Activated T-helper 2 cell treated with anti-CD3 and anti-CD28 coated beads, Interferon-gamma antibody, Interleukin-2, Interleukin-4, amounts not matched to agents 10 μg/mL and 5 μg/mL and 100 μg/mL, durations not matched to agents 14 hours and 24 hours and 36 hours (primary cell): ENCODE measurements at regions not wholly inside any gene's neighbourhood (a gene's known extent, or its start where the extent isn't known, plus 50 kb on each side); places are given as distances from the start of the nearest gene placed in this dataset.
"Not testable (repeated sequence)": the region's sequence is repeated elsewhere in the genome, so short reads cannot be mapped to it uniquely, and the experiment has no call there.

ENCODE experiments used
- DNase-seq: peaks from one replicate; pipeline ENCODE4 v3.0.0; 2021; ENCODE audit warnings: low spot score
- H3K27ac Mint-ChIP-seq: one replicate; pipeline ENCODE4 v1.8.0; 2021; ENCODE audit warnings: mixed read lengths
- H3K27me3 Mint-ChIP-seq: one replicate; pipeline ENCODE4 v1.8.0; 2021; ENCODE audit warnings: low read depth, mixed read lengths
- H3K36me3 Mint-ChIP-seq: one replicate; pipeline ENCODE4 v1.8.0; 2021; ENCODE audit warnings: low read depth, mixed read lengths
- H3K4me1 Mint-ChIP-seq: one replicate; pipeline ENCODE4 v1.8.0; 2021; ENCODE audit warnings: low read depth, mixed read lengths
- H3K4me3 Mint-ChIP-seq: one replicate; pipeline ENCODE4 v1.8.0; 2021; ENCODE audit warnings: low read depth, mild to moderate bottlenecking, moderate library complexity, mixed read lengths
- H3K9me3 Mint-ChIP-seq: one replicate; pipeline ENCODE4 v1.8.0; 2021; ENCODE audit warnings: mixed read lengths
- intact Hi-C: fragments of 100-400 bp; cut with micrococcal nuclease; formaldehyde crosslinking; loops from one replicate; pipeline ENCODE4 v1.15.1; 2023

DNA sequence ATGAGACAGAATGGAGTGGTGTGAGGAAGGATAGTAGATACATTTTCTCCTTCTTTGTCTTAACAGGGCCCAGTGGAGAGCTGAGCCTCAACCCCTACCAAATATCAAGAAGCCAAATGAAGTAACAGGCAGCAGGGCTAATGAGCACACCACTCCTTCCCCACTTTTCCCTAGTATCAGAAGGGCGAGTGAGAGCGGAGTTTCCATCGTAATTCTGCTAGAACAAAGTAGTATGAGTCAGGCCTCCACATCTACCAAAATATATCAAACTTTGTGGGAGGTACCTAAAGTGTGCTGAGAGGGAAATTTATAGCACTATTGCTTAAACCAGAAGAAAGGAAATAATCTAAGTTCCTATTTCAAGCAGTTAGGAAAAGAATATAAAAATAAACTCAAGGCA, 769.0 kb upstream of the RGMB start:
- intact Hi-C loops: no loop called here
- Mint-ChIP-seq H3K27ac (no peak overlapping the region), H3K4me3 (no peak overlapping the region), H3K36me3 (no peaks in the 10 kb centered on the region), H3K9me3 (peaks cover 8% of the 10 kb centered on the region), H3K27me3 (no peaks in the 10 kb centered on the region), H3K4me1 (no peaks in the 10 kb centered on the region)
- no peak for DNase-seq

DNA sequence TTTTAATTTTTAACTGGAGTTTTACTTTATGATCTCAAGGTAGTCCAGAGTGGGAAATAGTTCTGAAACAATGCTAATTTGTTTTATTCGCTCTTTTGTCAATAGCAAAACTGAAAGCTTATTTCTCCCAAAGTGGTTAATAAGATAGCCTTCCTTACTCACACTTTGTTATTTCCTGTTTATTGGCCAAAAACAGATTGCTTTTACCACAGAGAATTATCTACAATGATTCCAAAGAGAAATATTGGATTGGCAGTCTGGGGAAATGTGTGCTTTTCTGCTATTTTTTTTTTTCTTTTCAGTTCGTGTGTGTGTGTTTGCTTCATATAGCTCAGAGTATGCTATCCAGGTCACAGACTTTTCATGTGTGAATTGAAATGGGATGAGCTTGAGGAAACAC, 756.7 kb upstream of the RGMB start:
- no peaks in the 10 kb centered on the region for H3K9me3 Mint-ChIP-seq

DNA sequence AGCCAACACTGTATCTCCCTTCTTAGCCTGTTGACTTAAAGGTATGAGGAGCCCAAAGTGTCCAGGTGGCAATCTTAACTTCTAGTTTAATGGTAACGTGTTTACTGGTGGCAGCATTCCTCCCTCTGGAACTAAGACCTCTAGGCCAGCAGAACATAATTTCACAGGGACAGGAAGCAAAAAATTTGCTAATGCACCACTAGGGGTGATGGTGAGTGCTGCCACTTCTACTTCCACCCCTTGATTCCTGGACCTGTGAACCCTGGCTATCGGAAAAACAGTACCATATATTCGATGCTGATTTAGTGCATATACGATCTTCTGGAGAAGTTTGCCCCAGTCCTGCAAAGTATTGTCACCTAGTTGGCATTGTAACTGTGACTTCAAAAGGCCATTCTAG, 743.2 kb upstream of the RGMB start:
- intact Hi-C loops, H3K27ac Mint-ChIP-seq, H3K9me3 Mint-ChIP-seq, DNase-seq, H3K4me3 Mint-ChIP-seq, H3K4me1 Mint-ChIP-seq, H3K36me3 Mint-ChIP-seq, H3K27me3 Mint-ChIP-seq: not testable (repeated sequence)

More for the DNA sequence above, 756.7 kb upstream of the RGMB start:
- H3K4me3 Mint-ChIP-seq: no peak overlapping the region
- no peak overlapping the region for H3K27ac Mint-ChIP-seq
- no peak for DNase-seq
- H3K27me3 Mint-ChIP-seq: no peaks in the 10 kb centered on the region
- H3K36me3 Mint-ChIP-seq: no peaks in the 10 kb centered on the region
- H3K4me1 Mint-ChIP-seq: no peaks in the 10 kb centered on the region
- intact Hi-C loops: no loop called here

DNA sequence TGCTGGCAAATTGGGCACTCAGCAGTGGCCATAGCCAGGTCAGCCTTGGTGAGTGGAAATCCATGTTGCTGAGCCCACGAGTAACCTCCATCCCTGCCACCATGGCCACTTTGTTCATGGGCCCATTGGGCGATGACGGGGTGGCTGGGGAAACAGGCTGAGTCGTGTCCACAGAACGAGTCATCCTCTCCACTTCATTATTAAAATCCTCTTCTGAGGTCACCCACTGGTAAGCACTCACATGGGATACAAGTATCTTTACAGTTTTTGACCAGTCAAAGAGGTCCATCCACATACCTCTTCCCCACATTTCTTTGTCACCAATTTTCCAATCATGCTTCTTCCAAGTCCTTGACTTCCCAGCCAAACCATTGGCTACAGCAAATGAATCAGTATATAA, 742.4 kb upstream of the RGMB start:
- DNase-seq, H3K27me3 Mint-ChIP-seq, H3K4me1 Mint-ChIP-seq, H3K27ac Mint-ChIP-seq, H3K36me3 Mint-ChIP-seq, H3K9me3 Mint-ChIP-seq, H3K4me3 Mint-ChIP-seq, intact Hi-C loops: not testable (repeated sequence)

DNA sequence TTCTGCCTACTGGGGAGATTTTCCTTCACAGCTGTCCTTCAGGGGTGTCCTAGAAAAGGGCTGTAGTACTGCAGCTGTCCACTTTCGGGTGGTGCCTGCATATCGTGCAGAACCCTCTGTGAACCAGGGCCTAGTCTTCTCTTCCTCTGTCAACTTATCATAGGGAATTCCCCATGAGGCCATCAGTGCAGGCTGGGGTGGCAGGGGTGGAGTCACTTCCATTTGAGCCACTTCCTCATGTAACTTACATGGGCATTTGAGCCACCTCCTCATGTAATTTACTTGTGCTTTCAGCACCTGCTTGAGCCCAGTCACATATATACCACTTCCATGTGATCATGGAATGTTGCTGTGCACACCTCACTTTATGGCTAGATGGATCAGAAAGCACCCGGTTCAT, 742.0 kb upstream of the RGMB start:
- Mint-ChIP-seq H3K36me3 (no peaks in the 10 kb centered on the region), H3K27ac (no peak overlapping the region), H3K27me3 (no peaks in the 10 kb centered on the region), H3K4me1 (no peaks in the 10 kb centered on the region), H3K4me3 (no peak overlapping the region), H3K9me3 (no peaks in the 10 kb centered on the region)
- intact Hi-C loops: no loop called here
- DNase-seq: no peak

DNA sequence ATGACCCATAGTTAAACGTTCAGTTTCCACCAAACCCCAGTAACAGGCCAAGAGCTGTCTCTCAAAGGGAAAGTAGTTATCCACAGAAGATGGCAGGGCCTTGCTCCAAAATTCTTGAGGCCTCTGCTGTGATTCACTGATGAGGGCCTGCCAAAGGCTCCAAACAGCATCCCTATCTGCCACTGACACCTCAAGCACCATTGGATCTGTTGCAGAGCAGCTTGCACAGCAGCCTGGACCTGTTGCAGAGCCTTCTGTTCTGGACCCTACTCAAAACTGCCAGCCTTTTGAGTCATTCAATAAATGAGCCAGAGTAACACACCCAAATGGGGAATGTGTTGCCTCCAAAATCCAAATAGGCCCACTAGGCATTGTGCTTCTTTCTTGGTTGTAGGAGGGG, 741.5 kb upstream of the RGMB start:
- Mint-ChIP-seq H3K4me1 (no peaks in the 10 kb centered on the region), H3K27ac (no peak overlapping the region), H3K27me3 (no peaks in the 10 kb centered on the region), H3K9me3 (no peaks in the 10 kb centered on the region), H3K36me3 (no peaks in the 10 kb centered on the region), H3K4me3 (no peak overlapping the region)
- DNase-seq: no peak
- intact Hi-C loops: no loop called here

DNA sequence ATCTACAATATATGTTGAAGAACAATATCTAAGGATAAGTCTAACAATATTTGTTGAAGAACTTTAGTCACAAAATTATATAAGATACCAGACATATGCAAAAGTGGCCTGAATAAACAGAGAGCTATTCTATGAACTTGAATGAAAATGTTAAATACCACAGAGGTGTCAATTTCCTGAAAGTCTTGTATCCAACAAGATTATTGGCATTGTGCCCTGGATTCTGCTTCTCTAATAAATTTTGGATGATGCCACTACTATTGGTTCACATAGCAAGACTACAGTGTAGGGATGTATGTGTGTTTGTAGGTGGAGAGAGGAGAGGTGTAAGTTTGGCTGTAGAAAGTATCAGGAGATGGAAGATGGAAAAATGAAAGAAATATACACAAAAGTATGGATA, 731.8 kb upstream of the RGMB start:
- intact Hi-C loops: no loop called here
- no peak for DNase-seq
- Mint-ChIP-seq H3K4me1 (no peaks in the 10 kb centered on the region), H3K27me3 (no peaks in the 10 kb centered on the region), H3K36me3 (no peaks in the 10 kb centered on the region), H3K9me3 (no peaks in the 10 kb centered on the region), H3K4me3 (no peak overlapping the region), H3K27ac (no peak overlapping the region)

DNA sequence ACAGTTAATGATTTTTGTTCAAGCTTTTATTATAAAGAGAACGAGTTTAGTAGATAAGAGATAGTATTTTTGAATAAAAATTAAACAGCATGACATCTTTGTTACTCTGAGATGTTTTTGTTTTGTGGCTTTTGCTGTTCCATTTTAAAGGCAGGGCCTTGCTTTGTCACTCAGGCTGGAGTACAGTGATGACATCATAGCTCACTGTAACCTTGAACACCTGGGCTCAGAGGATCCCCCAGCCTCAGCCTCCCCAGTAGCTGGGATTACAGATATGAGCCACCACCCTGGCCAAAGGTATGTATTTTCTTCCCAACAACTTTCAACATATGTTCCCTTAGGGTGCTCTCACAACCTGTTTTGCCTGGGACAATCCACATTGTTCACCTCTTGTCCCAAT, 730.9 kb upstream of the RGMB start:
- Mint-ChIP-seq H3K36me3 (no peaks in the 10 kb centered on the region), H3K27me3 (no peaks in the 10 kb centered on the region), H3K27ac (no peak overlapping the region), H3K4me3 (no peak overlapping the region), H3K4me1 (no peaks in the 10 kb centered on the region), H3K9me3 (no peaks in the 10 kb centered on the region)
- no peak for DNase-seq
- intact Hi-C loops: no loop called here

DNA sequence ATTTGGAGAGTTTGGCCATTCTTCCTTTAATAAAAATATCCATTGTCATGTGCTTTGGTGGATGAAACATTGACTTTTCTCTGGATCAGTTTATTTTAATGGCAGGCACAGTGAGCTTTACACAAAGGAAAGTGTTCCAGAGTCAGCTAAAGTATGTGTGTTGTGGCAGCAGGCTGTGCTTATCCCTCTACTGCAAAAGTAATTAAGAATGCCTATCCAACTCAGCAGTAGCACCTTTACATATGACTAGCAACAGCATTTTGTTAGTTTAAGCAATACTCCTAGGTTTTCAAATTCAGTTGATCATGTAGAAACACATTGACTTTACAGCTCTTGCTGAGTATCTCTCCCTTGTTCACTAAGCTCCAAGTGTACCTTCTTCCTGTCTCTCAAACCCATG, 730.5 kb upstream of the RGMB start:
- intact Hi-C loops: no loop called here

DNA sequence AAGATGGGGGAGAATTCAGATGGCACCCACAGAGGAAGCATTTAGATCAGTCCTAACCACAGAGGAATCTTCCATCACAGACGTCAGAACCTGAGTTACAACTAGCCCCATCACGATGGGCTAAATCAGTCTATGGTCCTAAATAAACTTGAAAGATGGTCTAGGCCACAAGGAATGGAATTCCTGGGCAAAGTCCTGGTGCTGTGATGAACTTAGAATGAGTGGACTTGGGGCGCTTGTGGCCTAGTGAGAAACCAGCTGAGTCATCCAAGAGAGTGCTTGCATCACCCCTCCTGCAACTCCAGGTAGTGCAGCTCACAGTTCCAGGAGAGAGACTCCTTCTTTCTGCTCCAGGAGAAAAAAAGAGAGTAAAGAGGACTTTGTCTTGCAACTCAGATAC, 722.9 kb upstream of the RGMB start:
- Mint-ChIP-seq H3K9me3 (no peaks in the 10 kb centered on the region), H3K27me3 (no peaks in the 10 kb centered on the region), H3K27ac (no peak overlapping the region), H3K36me3 (no peaks in the 10 kb centered on the region), H3K4me3 (no peak overlapping the region), H3K4me1 (no peaks in the 10 kb centered on the region)
- DNase-seq: no peak
- intact Hi-C loops: no loop called here

More for the DNA sequence above, 730.5 kb upstream of the RGMB start:
- Mint-ChIP-seq H3K4me1 (no peaks in the 10 kb centered on the region), H3K36me3 (no peaks in the 10 kb centered on the region), H3K4me3 (no peak overlapping the region), H3K9me3 (no peaks in the 10 kb centered on the region), H3K27me3 (no peaks in the 10 kb centered on the region), H3K27ac (no peak overlapping the region)
- no peak for DNase-seq

DNA sequence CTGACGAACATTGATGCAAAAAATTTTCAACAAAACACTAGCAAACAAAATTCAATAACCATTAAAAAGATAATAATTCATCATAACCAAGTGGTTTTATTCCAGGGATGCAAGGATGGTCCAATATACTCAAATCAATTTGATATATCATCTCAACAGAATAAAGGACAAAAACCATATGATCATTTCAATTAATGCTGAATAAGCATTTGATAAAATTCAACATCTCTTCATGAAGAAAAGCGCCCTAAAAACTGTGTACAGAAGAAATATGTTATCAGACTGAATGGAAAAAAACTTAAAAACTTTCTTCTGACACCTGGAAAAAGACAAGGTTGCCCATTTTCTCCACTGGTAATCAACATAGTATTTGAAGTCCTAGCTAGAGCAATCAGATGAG, 720.3 kb upstream of the RGMB start:
- no peak overlapping the region for H3K4me3 Mint-ChIP-seq
- no peak overlapping the region for H3K27ac Mint-ChIP-seq
- H3K36me3 Mint-ChIP-seq: no peaks in the 10 kb centered on the region
- H3K27me3 Mint-ChIP-seq: no peaks in the 10 kb centered on the region
- H3K4me1 Mint-ChIP-seq: no peaks in the 10 kb centered on the region
- no peak for DNase-seq
- intact Hi-C loops: no loop called here
- no peaks in the 10 kb centered on the region for H3K9me3 Mint-ChIP-seq

DNA sequence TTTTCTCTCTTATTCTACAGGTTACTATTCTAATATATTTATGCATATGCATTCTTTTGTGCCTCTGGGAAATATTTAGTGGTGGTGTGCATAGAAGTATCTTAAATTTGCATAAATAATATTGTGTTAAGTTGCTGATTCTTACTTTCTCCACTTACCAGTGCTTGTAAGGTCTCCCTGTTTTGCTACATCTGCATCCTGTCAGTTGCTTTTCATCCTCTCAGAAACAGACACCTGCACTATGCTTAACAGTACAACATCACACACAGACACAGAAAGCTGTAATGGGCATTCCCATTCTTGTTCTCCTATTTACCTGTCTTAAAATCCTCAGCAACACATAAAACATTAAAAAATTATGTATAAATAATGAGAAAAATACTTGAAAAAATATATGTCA, 713.3 kb upstream of the RGMB start:
- no peaks in the 10 kb centered on the region for H3K36me3 Mint-ChIP-seq

DNA sequence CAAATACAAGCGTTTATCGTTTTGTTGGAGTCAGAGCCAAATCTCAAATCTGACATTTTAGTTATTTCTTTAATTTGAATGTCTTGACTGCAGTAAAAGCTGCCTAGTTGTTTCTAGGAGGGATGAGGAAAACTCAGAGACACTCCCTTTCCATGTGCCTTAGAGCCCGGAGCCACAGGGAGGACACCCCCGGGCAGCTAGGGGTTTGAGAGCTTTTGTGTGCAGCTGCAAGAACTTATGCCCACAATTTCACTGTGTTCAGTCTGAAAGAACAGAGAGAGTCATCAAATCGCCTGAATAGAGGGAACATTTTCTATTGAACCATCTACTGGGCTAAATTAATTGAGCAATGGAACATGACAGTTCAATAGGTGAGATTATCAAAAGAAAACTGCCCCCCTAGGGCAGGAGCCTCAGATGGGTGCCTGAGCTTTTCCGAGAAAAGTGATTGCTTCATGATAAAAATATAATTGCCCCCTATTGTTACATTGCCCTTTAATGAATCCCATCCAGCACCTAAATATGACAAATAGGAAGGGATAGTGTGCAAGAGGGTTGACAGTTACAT, 709.3 kb upstream of the RGMB start:
- no peaks in the 10 kb centered on the region for H3K9me3 Mint-ChIP-seq
- DNase-seq: no peak
- no peaks in the 10 kb centered on the region for H3K4me1 Mint-ChIP-seq
- no peaks in the 10 kb centered on the region for H3K27me3 Mint-ChIP-seq
- no peak overlapping the region for H3K27ac Mint-ChIP-seq
- intact Hi-C loops: no loop called here
- no peak overlapping the region for H3K4me3 Mint-ChIP-seq
- H3K36me3 Mint-ChIP-seq: no peaks in the 10 kb centered on the region

More for the DNA sequence above, 713.3 kb upstream of the RGMB start:
- intact Hi-C loops: no loop called here
- no peak for DNase-seq
- Mint-ChIP-seq H3K27me3 (no peaks in the 10 kb centered on the region), H3K4me3 (no peak overlapping the region), H3K27ac (no peak overlapping the region), H3K9me3 (no peaks in the 10 kb centered on the region), H3K4me1 (no peaks in the 10 kb centered on the region)

DNA sequence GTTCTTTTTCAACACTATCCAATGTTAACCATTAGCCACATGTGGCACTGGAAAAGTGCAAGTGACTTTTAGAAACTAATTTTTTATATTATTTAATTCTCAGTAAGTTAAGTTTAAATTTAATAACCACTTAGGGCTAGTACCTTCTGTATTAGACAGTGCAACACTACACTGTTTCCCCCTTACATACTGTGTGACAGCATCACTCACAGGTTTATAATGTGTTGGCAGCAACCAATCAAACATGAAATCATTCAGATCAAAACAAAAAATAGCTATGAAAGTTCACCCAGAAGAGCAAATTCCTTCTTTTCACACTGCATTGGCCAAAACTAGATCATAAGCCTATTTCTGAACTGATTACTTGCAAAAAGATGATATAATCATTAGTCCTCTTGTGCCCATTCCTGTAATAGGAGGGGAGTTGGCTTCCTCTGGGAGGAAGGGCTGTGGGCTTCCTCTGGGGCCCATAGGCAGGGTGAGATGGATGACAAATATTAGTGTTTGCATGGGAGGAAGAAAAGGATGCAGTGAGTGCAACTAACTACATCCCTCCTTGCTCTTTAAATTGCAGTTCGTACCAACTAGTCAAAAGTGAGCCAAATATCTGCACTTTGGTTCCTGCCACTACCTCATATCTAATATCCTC, 708.1 kb upstream of the RGMB start:
- DNase-seq: no peak
- Mint-ChIP-seq H3K36me3 (no peaks in the 10 kb centered on the region), H3K27ac (no peak overlapping the region), H3K27me3 (no peaks in the 10 kb centered on the region), H3K4me3 (no peak overlapping the region), H3K9me3 (no peaks in the 10 kb centered on the region), H3K4me1 (peaks cover 5% of the 10 kb centered on the region)
- intact Hi-C loops: no loop called here
